ENCODE measurements at regions not wholly inside any gene's neighbourhood (a gene's known extent, or its start where the extent isn't known, plus 50 kb on each side); places are given as distances from the start of the nearest gene placed in this dataset.

DNA sequence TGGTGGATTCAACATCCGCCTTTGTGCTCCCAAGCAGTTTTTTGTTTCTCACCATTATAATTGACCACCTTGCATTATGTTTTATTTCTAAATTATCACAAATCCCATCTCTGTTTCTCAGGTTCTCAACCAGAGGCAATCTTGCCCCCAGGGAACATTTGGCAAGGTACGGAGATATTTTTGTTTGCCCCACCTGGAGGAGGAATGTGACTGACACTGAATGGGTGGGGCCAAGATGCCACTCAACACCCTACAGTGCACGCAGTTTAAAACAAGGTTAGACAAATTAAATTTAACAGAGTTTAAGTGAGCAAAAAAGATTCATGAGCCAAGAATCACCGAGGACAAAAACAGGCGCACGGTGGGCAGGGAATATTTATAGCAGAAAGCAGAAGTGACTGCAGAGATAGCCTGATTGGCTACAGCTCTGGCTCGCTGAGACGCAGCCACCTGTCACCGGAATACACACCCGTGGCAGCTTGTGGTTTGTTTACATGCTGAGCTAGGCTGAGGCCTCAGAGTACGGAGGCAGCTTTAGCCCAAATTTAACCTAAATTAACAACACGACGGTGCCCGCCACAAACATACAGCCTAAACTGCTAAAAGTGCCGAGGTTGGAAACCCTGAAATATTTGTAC is 150.0 kb upstream of the ALKAL2 start:
- no peak overlapping the region for H3K27ac ChIP-seq (ENCODE audit: extremely low read length, insufficient read depth, low read length)
- ATAC-seq (no peak), FAIRE-seq (no peak), DNase-seq (ENCODE audit: low spot score) (no peak)
- no peak overlapping the region for H2AFZ ChIP-seq (ENCODE audit: low read length)
- BruUV-seq (replicated peaks): no TSS peak
- POLR2A ChIA-PET: no interaction called here
- no peak overlapping the region for H3K4me2 ChIP-seq (ENCODE audit: low read depth, low read length)
- H3K79me2 ChIP-seq (ENCODE audit: insufficient read depth, low read length): no peaks in the 10 kb centered on the region
- TF ChIP-seq ZNF878 (CRISPR knock-in tag; IDR thresholded peaks at IDR 0.05) (no peak), PHF20 (CRISPR knock-in tag; IDR thresholded peaks at IDR 0.05) (no peak), REPIN1 (CRISPR knock-in tag; IDR thresholded peaks at IDR 0.05; ENCODE audit: borderline replicate concordance, low read depth) (no peak), ZNF460 (CRISPR knock-in tag; IDR thresholded peaks at IDR 0.05; ENCODE audit: borderline replicate concordance) (no peak), ZNF367 (CRISPR knock-in tag; IDR thresholded peaks at IDR 0.05; ENCODE audit: borderline replicate concordance) (no peak), PAX8 (CRISPR knock-in tag; IDR thresholded peaks at IDR 0.05; ENCODE audit: borderline replicate concordance) (no peak), ZNF563 (CRISPR knock-in tag; IDR thresholded peaks at IDR 0.05) (no peak), TRIM24 (CRISPR knock-in tag; IDR thresholded peaks at IDR 0.05) (no peak), CERS6 (CRISPR knock-in tag; IDR thresholded peaks at IDR 0.05) (no peak), ZFP62 (CRISPR knock-in tag; IDR thresholded peaks at IDR 0.05) (no peak), BHLHE40 (IDR thresholded peaks at IDR 0.05; ENCODE audit: low read length) (no peak)
- TF ChIP-seq, protein P1, sequence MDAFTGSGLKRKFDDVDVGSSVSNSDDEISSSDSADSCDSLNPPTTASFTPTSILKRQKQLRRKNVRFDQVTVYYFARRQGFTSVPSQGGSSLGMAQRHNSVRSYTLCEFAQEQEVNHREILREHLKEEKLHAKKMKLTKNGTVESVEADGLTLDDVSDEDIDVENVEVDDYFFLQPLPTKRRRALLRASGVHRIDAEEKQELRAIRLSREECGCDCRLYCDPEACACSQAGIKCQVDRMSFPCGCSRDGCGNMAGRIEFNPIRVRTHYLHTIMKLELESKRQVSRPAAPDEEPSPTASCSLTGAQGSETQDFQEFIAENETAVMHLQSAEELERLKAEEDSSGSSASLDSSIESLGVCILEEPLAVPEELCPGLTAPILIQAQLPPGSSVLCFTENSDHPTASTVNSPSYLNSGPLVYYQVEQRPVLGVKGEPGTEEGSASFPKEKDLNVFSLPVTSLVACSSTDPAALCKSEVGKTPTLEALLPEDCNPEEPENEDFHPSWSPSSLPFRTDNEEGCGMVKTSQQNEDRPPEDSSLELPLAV (CRISPR knock-in tag; conservative IDR thresholded peaks at IDR 0.05; ENCODE audit: low read depth): no peak
- TF ChIP-seq, protein P2, sequence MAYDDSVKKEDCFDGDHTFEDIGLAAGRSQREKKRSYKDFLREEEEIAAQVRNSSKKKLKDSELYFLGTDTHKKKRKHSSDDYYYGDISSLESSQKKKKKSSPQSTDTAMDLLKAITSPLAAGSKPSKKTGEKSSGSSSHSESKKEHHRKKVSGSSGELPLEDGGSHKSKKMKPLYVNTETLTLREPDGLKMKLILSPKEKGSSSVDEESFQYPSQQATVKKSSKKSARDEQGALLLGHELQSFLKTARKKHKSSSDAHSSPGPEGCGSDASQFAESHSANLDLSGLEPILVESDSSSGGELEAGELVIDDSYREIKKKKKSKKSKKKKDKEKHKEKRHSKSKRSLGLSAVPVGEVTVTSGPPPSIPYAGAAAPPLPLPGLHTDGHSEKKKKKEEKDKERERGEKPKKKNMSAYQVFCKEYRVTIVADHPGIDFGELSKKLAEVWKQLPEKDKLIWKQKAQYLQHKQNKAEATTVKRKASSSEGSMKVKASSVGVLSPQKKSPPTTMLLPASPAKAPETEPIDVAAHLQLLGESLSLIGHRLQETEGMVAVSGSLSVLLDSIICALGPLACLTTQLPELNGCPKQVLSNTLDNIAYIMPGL (CRISPR knock-in tag; IDR thresholded peaks at IDR 0.05; ENCODE audit: borderline replicate concordance in 1 of 2, low read depth in 1 of 2): no peak
- TF ChIP-seq, protein P3, sequence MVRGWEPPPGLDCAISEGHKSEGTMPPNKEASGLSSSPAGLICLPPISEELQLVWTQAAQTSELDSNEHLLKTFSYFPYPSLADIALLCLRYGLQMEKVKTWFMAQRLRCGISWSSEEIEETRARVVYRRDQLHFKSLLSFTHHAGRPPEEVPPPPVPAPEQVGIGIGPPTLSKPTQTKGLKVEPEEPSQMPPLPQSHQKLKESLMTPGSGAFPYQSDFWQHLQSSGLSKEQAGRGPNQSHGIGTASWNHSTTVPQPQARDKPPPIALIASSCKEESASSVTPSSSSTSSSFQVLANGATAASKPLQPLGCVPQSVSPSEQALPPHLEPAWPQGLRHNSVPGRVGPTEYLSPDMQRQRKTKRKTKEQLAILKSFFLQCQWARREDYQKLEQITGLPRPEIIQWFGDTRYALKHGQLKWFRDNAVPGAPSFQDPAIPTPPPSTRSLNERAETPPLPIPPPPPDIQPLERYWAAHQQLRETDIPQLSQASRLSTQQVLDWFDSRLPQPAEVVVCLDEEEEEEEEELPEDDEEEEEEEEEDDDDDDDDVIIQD (CRISPR knock-in tag; IDR thresholded peaks at IDR 0.05; ENCODE audit: low read depth): no peak
- H3K9ac ChIP-seq (ENCODE audit: insufficient read depth, low read depth, low read length): no peak overlapping the region
- H3K27me3 ChIP-seq (ENCODE audit: control insufficient read depth in 1 of 2, insufficient read depth in 2 of 2, low read length in 2 of 2): peaks cover 5 to 34% of the 10 kb centered on the region in 2 experiments
- WGBS (ENCODE audit: low lambda C conversion rate): 53% methylated on average over 15 of the region's 15 CpGs
- H3K4me1 ChIP-seq (ENCODE audit: insufficient read depth, low read length): no peaks in the 10 kb centered on the region
- CTCF ChIA-PET (ENCODE audit: low intra/inter-chr PET ratio, low total read pairs): no interaction called here
- H3K9me3 ChIP-seq (ENCODE audit: low read length): no peaks in the 10 kb centered on the region
- in situ Hi-C loops (cut with HindIII; ENCODE audit: extremely low pct_ligation_motif_present, low pct_unique_long_range_greater_than_20kb) (no loop called here), intact Hi-C loops (cut with micrococcal nuclease; ENCODE audit: unreplicated experiment) (no loop called here)
- no peaks in the 10 kb centered on the region; the same call in 1 of the 2 replicates for H4K20me1 ChIP-seq (ENCODE audit: insufficient read depth, low read length)
- H3K36me3 ChIP-seq (replicated peaks in 1 of 2; ENCODE audit: control insufficient read depth in 1 of 2, insufficient read depth in 2 of 2, low read length in 2 of 2): no peaks in the 10 kb centered on the region
- H3K4me3 ChIP-seq (replicated peaks in 1 of 3; ENCODE audit: insufficient read depth in 1 of 3, low read depth in 2 of 3, low read length in 3 of 3): no peak overlapping the region

Data from HepG2 (cell line).